ENCODE measurements at regions not wholly inside any gene's neighbourhood (a gene's known extent, or its start where the extent isn't known, plus 50 kb on each side); places are given as distances from the start of the nearest gene placed in this dataset.

DNA sequence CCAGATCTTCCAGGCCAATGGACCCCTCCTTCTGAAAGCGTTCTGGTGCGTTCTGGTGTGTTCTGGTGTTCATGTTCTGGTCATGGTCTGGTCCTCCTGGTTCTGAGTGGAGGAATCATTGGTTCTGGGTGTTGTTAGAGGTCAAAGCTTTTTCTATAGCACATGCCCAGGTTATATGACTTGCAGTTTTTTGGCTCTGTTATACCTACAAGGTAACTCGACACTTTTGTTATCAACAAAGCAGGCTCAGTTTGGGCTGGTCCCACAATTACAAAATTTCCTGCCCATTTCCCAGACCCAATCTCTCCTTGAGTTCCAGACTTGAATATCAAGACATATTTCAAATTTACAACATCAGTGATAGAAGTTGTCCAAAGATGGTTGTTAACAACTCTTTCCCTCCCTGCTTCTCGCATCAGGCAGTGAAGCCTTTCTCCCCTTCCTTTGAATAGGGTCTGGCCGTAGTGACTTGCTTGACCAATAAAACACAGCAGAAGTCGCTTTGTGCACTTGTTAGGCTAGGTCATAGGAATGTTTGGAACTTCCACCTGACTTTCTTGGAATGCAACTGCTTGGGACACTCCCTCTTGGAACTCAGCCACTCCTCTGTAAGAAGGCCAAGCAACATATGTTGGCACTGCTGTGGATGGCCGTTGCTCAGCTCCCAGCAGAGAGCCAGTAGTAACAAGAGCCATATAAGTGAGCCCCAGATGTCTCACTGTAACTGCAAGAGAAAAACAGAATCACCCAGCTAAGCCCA lies 83.1 kb upstream of the STEAP1B start:
- TF ChIP-seq, protein P1, sequence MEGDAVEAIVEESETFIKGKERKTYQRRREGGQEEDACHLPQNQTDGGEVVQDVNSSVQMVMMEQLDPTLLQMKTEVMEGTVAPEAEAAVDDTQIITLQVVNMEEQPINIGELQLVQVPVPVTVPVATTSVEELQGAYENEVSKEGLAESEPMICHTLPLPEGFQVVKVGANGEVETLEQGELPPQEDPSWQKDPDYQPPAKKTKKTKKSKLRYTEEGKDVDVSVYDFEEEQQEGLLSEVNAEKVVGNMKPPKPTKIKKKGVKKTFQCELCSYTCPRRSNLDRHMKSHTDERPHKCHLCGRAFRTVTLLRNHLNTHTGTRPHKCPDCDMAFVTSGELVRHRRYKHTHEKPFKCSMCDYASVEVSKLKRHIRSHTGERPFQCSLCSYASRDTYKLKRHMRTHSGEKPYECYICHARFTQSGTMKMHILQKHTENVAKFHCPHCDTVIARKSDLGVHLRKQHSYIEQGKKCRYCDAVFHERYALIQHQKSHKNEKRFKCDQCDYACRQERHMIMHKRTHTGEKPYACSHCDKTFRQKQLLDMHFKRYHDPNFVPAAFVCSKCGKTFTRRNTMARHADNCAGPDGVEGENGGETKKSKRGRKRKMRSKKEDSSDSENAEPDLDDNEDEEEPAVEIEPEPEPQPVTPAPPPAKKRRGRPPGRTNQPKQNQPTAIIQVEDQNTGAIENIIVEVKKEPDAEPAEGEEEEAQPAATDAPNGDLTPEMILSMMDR (IDR thresholded peaks at IDR 0.05; ENCODE audit: borderline replicate concordance, extremely low read depth, low read length, poor library complexity, severe bottlenecking), result no peak
- TF ChIP-seq EZH2 (IDR thresholded peaks at IDR 0.05; ENCODE audit: borderline replicate concordance, low read depth, low read length, severe bottlenecking), result no peak

Measured in DND-41 (cell line).